NCI-H146 treated with DMSO at 0.1 percent for 48 hours (cell line): ENCODE measurements at regions not wholly inside any gene's neighbourhood (a gene's known extent, or its start where the extent isn't known, plus 50 kb on each side); places are given as distances from the start of the nearest gene placed in this dataset.
"Not testable (repeated sequence)": the region's sequence is repeated elsewhere in the genome, so short reads cannot be mapped to it uniquely, and the experiment has no call there.

Experiments
- DNase-seq: peaks from one replicate; lab custom pipeline; 2025; ENCODE audit not compliant: unreplicated experiment; lab: John Stamatoyannopoulos, UW

DNA sequence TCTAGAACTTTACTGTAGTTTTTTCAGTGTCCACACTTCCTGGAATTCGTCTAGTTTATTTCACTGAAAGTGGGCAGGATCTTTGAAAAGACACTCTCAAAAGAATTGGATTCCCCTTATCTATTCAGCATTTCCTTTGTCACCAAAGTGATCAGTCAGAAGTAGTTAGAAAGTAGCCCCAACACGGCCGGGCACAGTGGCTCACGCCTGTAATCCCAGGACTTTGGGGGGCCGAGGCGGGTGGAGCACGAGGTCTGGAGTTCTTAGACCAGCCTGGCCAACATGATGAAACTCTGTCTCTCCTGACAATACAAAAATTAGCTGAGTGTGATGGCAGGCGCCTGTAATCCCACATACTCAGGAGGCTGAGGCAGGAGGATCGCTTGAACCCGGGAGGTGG, 69.0 kb upstream of the KMT2C start:
- no peak for DNase-seq

DNA sequence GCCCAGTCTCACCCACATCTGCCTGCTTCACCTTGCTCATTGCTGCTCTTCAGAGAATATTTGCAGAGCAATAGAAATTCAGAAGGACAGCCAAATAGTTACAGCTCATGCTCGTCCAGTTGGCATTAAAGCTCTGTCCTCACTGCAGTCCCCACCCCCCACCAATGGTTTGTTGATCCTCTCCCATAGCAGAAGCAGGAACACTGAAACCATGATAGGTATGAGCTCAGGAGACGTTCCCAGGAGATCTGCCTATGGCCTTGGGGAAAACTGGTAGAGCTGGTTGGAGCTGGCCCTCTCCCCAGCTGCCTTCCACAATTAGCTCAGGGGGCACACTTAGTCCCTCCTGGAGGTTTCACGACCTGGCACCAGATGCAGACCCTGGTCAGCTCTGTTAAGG, 68.6 kb upstream of the KMT2C start:
- DNase-seq = no peak

DNA sequence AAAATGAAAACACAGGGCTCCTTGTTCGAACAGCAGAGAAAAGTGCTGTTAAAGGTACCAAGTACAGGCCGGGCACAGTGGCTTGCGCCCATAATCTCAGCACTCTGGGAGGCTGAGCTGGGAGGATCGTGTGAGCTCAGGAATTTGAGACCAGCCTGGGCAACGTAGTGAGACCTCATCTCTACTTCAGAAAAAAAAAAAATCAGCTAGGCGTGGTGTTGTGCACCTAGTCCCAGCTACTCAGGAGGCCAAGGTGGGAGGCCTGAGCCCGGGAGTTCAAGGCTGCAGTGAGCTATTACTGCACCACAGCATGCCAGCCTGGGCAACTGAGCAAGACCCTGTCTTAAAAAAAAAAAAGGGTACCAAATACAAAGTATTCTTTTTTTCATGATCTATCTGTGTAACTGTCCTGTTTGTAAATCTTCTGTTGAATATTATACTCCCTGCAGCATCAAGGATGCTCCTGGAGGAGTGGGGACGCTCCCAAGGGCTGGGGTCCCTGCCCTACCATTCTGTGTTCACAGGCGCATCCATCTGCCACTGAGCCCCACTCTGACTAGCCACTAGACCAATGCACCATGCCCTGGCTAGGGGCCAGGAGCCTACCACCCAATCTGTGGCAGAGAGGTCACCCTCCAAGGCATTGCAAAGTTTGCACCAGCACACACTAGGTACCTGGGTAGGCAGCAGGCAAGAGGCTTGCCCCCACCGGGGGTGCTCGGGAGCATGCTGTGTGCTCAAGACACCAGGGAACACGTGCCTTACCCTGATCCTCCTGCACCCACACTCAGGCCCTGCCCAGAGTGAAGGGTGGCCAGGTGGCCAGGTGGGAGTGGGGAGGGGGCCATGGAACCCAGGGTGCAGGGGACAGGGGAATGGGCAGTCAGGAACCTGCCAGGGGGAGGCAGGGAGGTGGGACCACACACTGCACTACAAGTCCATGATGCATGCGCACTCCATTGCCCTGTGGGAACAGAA, 67.3 kb upstream of the KMT2C start:
- DNase-seq = no peak

DNA sequence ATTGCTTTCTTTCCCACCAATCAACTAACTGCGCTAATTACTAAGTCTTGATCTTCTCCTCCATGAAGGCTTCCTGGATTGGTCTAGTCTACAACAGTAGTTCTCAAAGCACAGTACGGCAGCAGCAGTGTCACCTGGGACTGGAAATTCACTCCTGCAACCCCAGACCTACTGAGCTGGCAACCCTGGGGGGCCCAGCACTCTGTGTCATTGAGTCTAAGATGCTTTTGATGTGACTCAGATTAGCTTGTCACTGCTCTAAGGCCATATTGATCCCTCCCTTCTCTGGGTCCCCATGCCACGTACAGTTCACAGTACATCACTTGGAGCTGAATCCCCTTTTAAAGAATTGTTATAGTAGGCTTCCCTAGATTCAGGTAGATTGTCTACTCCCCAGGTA, 65.7 kb upstream of the KMT2C start:
- no peak for DNase-seq

- DNase-seq = not testable (repeated sequence)
Observed at GRCh38 chr7:152499969-152500368, 64.2 kb upstream of the KMT2C start.

- no peak for DNase-seq
Observed at GRCh38 chr7:152495867-152496266, 60.1 kb upstream of the KMT2C start.

- DNase-seq = no peak
Observed at GRCh38 chr7:152492952-152493351, 57.1 kb upstream of the KMT2C start.

- DNase-seq = no peak
Observed at GRCh38 chr7:152489044-152489443, 53.2 kb upstream of the KMT2C start.

GRCh38 chr7:152486968-152487367, 51.2 kb upstream of the KMT2C start:
- DNase-seq = no peak

DNA sequence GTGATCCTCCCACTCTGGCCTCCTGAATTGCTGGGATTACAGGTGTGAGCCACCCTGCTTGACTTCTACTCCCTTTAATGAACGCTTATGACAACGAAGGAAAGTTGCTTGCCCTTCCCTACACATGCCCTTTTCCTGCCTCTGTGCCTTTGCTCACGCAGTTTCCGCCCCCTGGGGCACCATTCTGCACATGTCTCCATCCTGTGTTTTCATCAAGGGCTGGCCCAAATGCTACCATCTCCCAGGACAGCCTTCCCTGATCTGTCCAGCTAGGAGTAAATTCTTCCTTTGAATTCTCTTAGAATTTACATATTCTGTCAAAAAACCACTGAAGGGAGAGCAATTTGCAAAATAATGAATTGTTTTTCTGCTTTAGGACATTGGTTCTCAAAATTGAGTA, 50.0 kb upstream of the KMT2C start:
- DNase-seq = no peak
